ENCODE measurements at regions not wholly inside any gene's neighbourhood (a gene's known extent, or its start where the extent isn't known, plus 50 kb on each side); places are given as distances from the start of the nearest gene placed in this dataset.

- intact Hi-C loops (cut with micrococcal nuclease), result no loop called here
- no TSS peak for BruUV-seq (replicated peaks)
- Histone ChIP-seq H2AFZ (replicated peaks; ENCODE audit: low read length, poor library complexity) (peak overlapping the region; percentile 55), H2BK120ac (ENCODE audit: low read depth, low read length) (no peak overlapping the region), H3K4ac (ENCODE audit: low read depth, low read length) (no peak overlapping the region), H3K14ac (replicated peaks; ENCODE audit: low read depth, low read length) (no peak overlapping the region), H4K8ac (ENCODE audit: low read depth in 2 of 2, low read length in 2 of 2) (no peak overlapping the region), H2BK15ac (ENCODE audit: low read depth, low read length) (no peak overlapping the region), H4K20me1 (ENCODE audit: insufficient read depth, low read length) (no peaks in the 10 kb centered on the region), H4K91ac (ENCODE audit: insufficient read depth, low read depth, low read length) (no peak overlapping the region), H2BK5ac (ENCODE audit: low read depth, low read length, poor library complexity, severe bottlenecking) (no peak overlapping the region), H3K56ac (ENCODE audit: extremely low read depth, insufficient read depth, low read length) (no peak overlapping the region), H3K27ac (ENCODE audit: insufficient read depth, low read length) (no peak overlapping the region), H3K4me1 (ENCODE audit: control insufficient read depth, insufficient read depth, low read length) (0 out of 2 replicates have a peak, but pooled peaks cover 3% of the 10 kb centered on the region), H2AK9ac (replicated peaks; ENCODE audit: low read depth, low read length, poor library complexity) (peak overlapping the region; percentile 1), H3K23ac (ENCODE audit: low read depth, low read length) (no peak overlapping the region), H3K9me3 (ENCODE audit: control insufficient read depth, insufficient read depth, low read length) (no peaks in the 10 kb centered on the region), H3K9me1 (ENCODE audit: insufficient read depth, low read length) (no peaks in the 10 kb centered on the region), H4K5ac (ENCODE audit: low read depth, low read length) (no peak overlapping the region), H3K4me3 (ENCODE audit: insufficient read depth, low read depth, low read length) (no peak overlapping the region), H3K9ac (ENCODE audit: low read depth, low read length) (no peak overlapping the region), H3K79me1 (ENCODE audit: low read depth in 1 of 2, low read length in 2 of 2) (no peaks in the 10 kb centered on the region), H2BK20ac (ENCODE audit: low read depth, low read length) (no peak overlapping the region), H3K4me2 (ENCODE audit: low read depth, low read length) (no peak overlapping the region), H3K27me3 (ENCODE audit: control insufficient read depth, insufficient read depth, low read length) (no peaks in the 10 kb centered on the region), H3K36me3 (ENCODE audit: control insufficient read depth, insufficient read depth, low read length) (no peaks in the 10 kb centered on the region), H2AK5ac (ENCODE audit: low read depth, low read length) (no peak overlapping the region), H3K18ac (ENCODE audit: low read depth, low read length) (no peak overlapping the region)
- ChIA-PET CTCF (no interaction called here), POLR2A (ENCODE audit: unreplicated experiment) (no interaction called here)
- in situ Hi-C loops (cut with MboI; ENCODE audit: low sequenced_read_pairs), result no loop called here
- DNase-seq (peak; percentile 45), ATAC-seq (ENCODE audit: low read depth) (no peak)
- no peak for TF ChIP-seq MAZ (IDR thresholded peaks at IDR 0.05; ENCODE audit: borderline replicate concordance, low read depth, low read length)
- TF ChIP-seq ELK1 (IDR thresholded peaks at IDR 0.05; ENCODE audit: borderline replicate concordance, low read depth, low read length), result no peak
- no peak for TF ChIP-seq NFE2L2 (IDR thresholded peaks at IDR 0.05; ENCODE audit: low read depth, low read length)
- TF ChIP-seq FOS (IDR thresholded peaks at IDR 0.05; ENCODE audit: low read depth, low read length), result no peak
- no peak for TF ChIP-seq RCOR1 (IDR thresholded peaks at IDR 0.05; ENCODE audit: insufficient replicate concordance, low read length)
- TF ChIP-seq SMC3 (IDR thresholded peaks at IDR 0.05; ENCODE audit: low read depth, low read length), result no peak
- TF ChIP-seq BHLHE40 (IDR thresholded peaks at IDR 0.05; ENCODE audit: low read depth, low read length), result no peak
- TF ChIP-seq, protein P1, sequence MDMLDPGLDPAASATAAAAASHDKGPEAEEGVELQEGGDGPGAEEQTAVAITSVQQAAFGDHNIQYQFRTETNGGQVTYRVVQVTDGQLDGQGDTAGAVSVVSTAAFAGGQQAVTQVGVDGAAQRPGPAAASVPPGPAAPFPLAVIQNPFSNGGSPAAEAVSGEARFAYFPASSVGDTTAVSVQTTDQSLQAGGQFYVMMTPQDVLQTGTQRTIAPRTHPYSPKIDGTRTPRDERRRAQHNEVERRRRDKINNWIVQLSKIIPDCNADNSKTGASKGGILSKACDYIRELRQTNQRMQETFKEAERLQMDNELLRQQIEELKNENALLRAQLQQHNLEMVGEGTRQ (IDR thresholded peaks at IDR 0.05; ENCODE audit: low read depth, low read length), result no peak
- TF ChIP-seq MAFK (IDR thresholded peaks at IDR 0.05; ENCODE audit: low read depth, low read length), result no peak
- no peak for TF ChIP-seq MXI1 (IDR thresholded peaks at IDR 0.05; ENCODE audit: borderline replicate concordance, low read depth, low read length)
- TF ChIP-seq RFX5 (IDR thresholded peaks at IDR 0.05; ENCODE audit: low read depth, low read length), result no peak
- TF ChIP-seq POLR2A (IDR thresholded peaks at IDR 0.05; ENCODE audit: low read depth, low read length), result no peak
- dilution Hi-C loops (cut with HindIII; ENCODE audit: low sequenced_read_pairs, unreplicated experiment), result no loop called here
- WGBS, 2 experiments (ENCODE audit: extremely low coverage in 2 of 2, insufficient read length in 1 of 2), result no CpG with 5 or more reads among the region's 1 CpG
Measured at GRCh38 chr7:142612237-142612881, 136.9 kb upstream of the PRSS1 start.
